Thyroid gland (tissue), 4 donors: ENCODE measurements at regions not wholly inside any gene's neighbourhood (a gene's known extent, or its start where the extent isn't known, plus 50 kb on each side); places are given as distances from the start of the nearest gene placed in this dataset.
A peak's percentile ranks its signal among the peaks of the same experiment; 100 is the strongest.
"Not testable (repeated sequence)": the region's sequence is repeated elsewhere in the genome, so short reads cannot be mapped to it uniquely, and the experiment has no call there.

ENCODE experiments used
- DNase-seq, 2 donors: peaks; one replicate each; pipeline ENCODE4 v3.0.0-alpha.2; 2019
- H3K27ac ChIP-seq, 3 donors: fragments of 200-600 bp; sonication (generic); 1 replicate in 2 of 3; 2 replicates in 1 of 3; pipeline ENCODE4 v1.5.1; 2016 to 2019; ENCODE audit warnings: mild to moderate bottlenecking in 1 of 3, moderate library complexity in 1 of 3
- H3K27me3 ChIP-seq: fragments of 200-600 bp; sonication (generic); one replicate; pipeline ENCODE4 v1.5.1; 2019
- H3K36me3 ChIP-seq, 2 donors: fragments of 200-600 bp; sonication (generic); one replicate each; pipeline ENCODE4 v1.5.1; 2016 to 2019
- H3K4me1 ChIP-seq, 2 donors: fragments of 200-600 bp; sonication (generic); one replicate each; pipeline ENCODE4 v1.5.1; 2017 to 2019
- H3K4me3 ChIP-seq, 3 donors: fragments of 200-600 bp; sonication (generic); replicated peaks in 1 of 3; 1 replicate in 2 of 3; 2 replicates in 1 of 3; pipeline ENCODE4 v1.5.1; 2016; ENCODE audit warnings: mild to moderate bottlenecking in 1 of 3
- H3K9me3 ChIP-seq: fragments of 200-600 bp; sonication (generic); one replicate; pipeline ENCODE4 v1.5.1; 2017
- CTCF ChIP-seq, 6 experiments: fragments of 200-600 bp in 3 of 6; fragments of 450-650 bp in 3 of 6; sonication (generic) in 3 of 6; IDR thresholded peaks; one replicate each; pipeline ENCODE4 v1.5.1; 2016 to 2019; ENCODE audit warnings: antibody characterized with exemption in 6 of 6, mild to moderate bottlenecking in 2 of 6, inconsistent platforms in 1 of 6, moderate library complexity in 1 of 6
- POLR2A ChIP-seq, 2 donors: fragments of 450-650 bp; IDR thresholded peaks; one replicate each; pipeline ENCODE4 v1.6.1; 2017; ENCODE audit warnings: antibody characterized with exemption in 2 of 2, mild to moderate bottlenecking in 2 of 2, moderate library complexity in 1 of 2
- WGBS, 2 donors: methylation state at CpG; one replicate each; pipeline ENCODE4 v1.1.5; 2017; 5-methylcytosine and 5-hydroxymethylcytosine counted together
- intact Hi-C: fragments of 100-400 bp; cut with DNase I; formaldehyde crosslinking; loops from one replicate; pipeline ENCODE4 v1.15.1; 2023

DNA sequence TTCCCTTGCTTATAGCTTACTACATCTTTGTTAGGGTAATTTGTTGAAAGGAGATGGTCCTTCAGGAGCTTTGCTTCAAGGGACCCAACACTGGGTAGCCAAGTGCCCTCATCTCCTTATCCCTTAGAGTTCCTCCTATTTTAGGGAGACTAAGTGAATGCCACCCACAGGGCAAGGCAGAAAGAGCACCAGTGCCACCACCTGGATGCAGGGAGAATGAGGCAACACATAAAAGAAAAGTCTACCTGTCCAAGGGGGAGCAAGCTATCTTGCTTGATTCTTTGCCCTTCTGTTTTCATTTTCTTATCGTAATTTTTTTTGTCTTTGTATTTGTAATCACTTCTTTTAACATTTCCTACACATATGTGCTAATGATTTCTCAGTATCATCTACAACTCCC is 205.5 kb downstream of the NPR3 start:
- H3K27me3 ChIP-seq = no peaks in the 10 kb centered on the region
- H3K27ac ChIP-seq = no peak overlapping the region
- peak; percentile 51 to 70 for DNase-seq
- H3K9me3 ChIP-seq = no peaks in the 10 kb centered on the region
- H3K36me3 ChIP-seq = no peaks in the 10 kb centered on the region
- TF ChIP-seq POLR2A (IDR thresholded peaks at IDR 0.05) = no peak
- peak; percentile 35 to 82 (median 70) for TF ChIP-seq CTCF (IDR thresholded peaks at IDR 0.05)
- WGBS, 2 donors = 45 to 56% methylated on average over 1 of the region's 1 CpG
- H3K4me3 ChIP-seq = no peak overlapping the region
- intact Hi-C loops = loop anchor here (10.0 kb wide), 1 partner anchor 212 kb away; no protein-coding TSS in a partner anchor
- no peaks in the 10 kb centered on the region for H3K4me1 ChIP-seq

DNA sequence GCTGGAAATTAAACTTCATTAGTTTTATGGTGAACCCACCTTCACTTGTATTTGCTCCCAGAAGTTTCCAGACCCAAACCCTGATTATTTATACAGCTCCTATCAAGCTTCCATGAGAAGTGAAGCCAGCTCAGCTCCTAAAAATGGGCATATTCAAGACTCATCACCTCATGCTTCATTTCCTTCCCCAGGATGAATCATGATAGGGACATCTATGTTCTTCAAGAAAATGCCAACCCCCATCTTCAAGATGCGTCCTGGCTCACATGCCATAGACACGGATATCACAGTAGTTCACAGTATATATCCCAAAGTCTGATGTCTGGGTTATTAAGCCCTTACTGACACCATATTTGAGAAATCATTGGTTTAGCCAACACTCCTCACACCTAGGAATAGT is 217.6 kb downstream of the NPR3 start:
- Histone ChIP-seq H3K36me3 (no peaks in the 10 kb centered on the region), H3K27ac (no peak overlapping the region), H3K4me3 (no peak overlapping the region), H3K9me3 (no peaks in the 10 kb centered on the region), H3K4me1 (no peaks in the 10 kb centered on the region), H3K27me3 (no peaks in the 10 kb centered on the region)
- no peak for DNase-seq
- intact Hi-C loops = no loop called here
- TF ChIP-seq CTCF (IDR thresholded peaks at IDR 0.05) (no peak), POLR2A (IDR thresholded peaks at IDR 0.05) (no peak)
- 92 to 100% methylated on average over 2 of the region's 2 CpGs for WGBS, 2 donors

DNA sequence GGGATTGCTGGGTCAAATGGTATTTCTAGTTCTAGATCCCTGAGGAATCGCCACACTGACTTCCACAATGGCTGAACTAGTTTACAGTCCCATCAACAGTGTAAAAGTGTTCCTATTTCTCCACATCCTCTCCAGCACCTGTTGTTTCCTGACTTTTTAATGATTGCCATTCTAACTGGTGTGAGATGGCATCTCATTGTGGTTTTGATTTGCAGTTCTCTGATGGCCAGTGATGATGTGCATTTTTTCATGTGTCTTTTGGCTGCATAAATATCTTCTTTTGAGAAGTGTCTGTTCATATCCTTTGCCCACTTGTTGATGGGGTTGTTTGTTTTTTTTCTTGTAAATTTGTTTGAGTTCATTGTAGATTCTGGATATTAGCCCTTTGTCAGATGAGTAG is 220.3 kb downstream of the NPR3 start:
- H3K36me3 ChIP-seq, DNase-seq, H3K4me1 ChIP-seq, H3K27ac ChIP-seq, intact Hi-C loops, H3K9me3 ChIP-seq, H3K27me3 ChIP-seq, H3K4me3 ChIP-seq: not testable (repeated sequence)
- WGBS, 2 donors = 100% methylated on average over 1 of the region's 1 CpG

GRCh38 chr5:32932241-32932935 is 221.3 kb downstream of the NPR3 start:
- TF ChIP-seq POLR2A (IDR thresholded peaks at IDR 0.05) = no peak
- TF ChIP-seq CTCF (IDR thresholded peaks at IDR 0.05) = no peak
- Histone ChIP-seq H3K27me3 (no peaks in the 10 kb centered on the region), H3K4me1 (no peaks in the 10 kb centered on the region), H3K36me3 (no peaks in the 10 kb centered on the region), H3K27ac (no peak overlapping the region), H3K9me3 (no peaks in the 10 kb centered on the region), H3K4me3 (no peak overlapping the region)
- intact Hi-C loops = no loop called here
- 58 to 65% methylated on average over 4 of the region's 4 CpGs for WGBS, 2 donors
- no peak for DNase-seq

- intact Hi-C loops = no loop called here
- TF ChIP-seq CTCF (IDR thresholded peaks at IDR 0.05) (no peak), POLR2A (IDR thresholded peaks at IDR 0.05) (no peak)
- WGBS, 2 donors = 90 to 91% methylated on average over 8 of the region's 8 CpGs
- no peaks in the 10 kb centered on the region for H3K27me3 ChIP-seq
- H3K4me1 ChIP-seq = no peaks in the 10 kb centered on the region
- no peaks in the 10 kb centered on the region for H3K9me3 ChIP-seq
- H3K4me3 ChIP-seq = no peak overlapping the region
- no peak for DNase-seq
- H3K27ac ChIP-seq = no peak overlapping the region
- no peaks in the 10 kb centered on the region for H3K36me3 ChIP-seq
Measured at GRCh38 chr5:32933692-32934091, 222.6 kb downstream of the NPR3 start.
